Mucosa of stomach (tissue), 1 donor: ENCODE measurements at regions not wholly inside any gene's neighbourhood (a gene's known extent, or its start where the extent isn't known, plus 50 kb on each side); places are given as distances from the start of the nearest gene placed in this dataset.

Experiments used
- H3K27me3 ChIP-seq: one replicate; pipeline ENCODE4 v1.7.0; 2013; ENCODE audit warnings: mild to moderate bottlenecking, low read length; ENCODE audit not compliant: control insufficient read depth, insufficient read depth
- H3K36me3 ChIP-seq: one replicate; pipeline ENCODE4 v1.7.0; 2013; ENCODE audit warnings: low read length; ENCODE audit not compliant: control insufficient read depth, insufficient read depth
- H3K4me1 ChIP-seq: one replicate; pipeline ENCODE4 v1.7.0; 2013; ENCODE audit warnings: mild to moderate bottlenecking, low read length; ENCODE audit not compliant: control insufficient read depth, insufficient read depth
- H3K4me3 ChIP-seq: one replicate; pipeline ENCODE4 v1.7.0; 2013; ENCODE audit warnings: low read length
- H3K9ac ChIP-seq: one replicate; pipeline ENCODE4 v1.7.0; 2013; ENCODE audit warnings: mild to moderate bottlenecking, low read length, moderate library complexity
- H3K9me3 ChIP-seq: one replicate; pipeline ENCODE4 v1.7.0; 2013; ENCODE audit warnings: mild to moderate bottlenecking, low read length, moderate library complexity; ENCODE audit not compliant: control insufficient read depth
- donor health status: Pancreatic carcinoma.

DNA sequence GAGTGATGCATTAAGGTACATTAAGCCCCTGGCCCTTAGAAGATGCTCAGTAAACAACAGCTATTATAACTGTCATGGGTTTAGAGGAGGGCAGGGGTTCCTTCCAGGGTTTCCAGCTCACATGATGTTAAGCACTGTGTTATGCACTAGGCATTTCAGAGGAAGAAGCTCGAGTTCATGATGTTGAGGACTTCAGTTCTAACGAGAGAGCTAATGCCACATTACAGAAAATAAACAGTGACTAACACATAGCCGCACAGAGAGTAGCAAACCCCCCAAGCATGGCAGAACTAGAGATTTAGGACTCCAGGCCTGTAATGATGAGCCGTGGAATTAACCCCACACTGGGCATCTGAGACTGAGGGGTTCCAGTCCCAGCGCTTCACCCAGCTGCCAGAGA is 105.2 kb downstream of the UNC5CL start:
- no peak overlapping the region for H3K9ac ChIP-seq
- no peaks in the 10 kb centered on the region for H3K9me3 ChIP-seq
- no peaks in the 10 kb centered on the region for H3K27me3 ChIP-seq
- H3K36me3 ChIP-seq, result no peaks in the 10 kb centered on the region
- peaks cover 6% of the 10 kb centered on the region for H3K4me1 ChIP-seq
- no peak overlapping the region for H3K4me3 ChIP-seq

DNA sequence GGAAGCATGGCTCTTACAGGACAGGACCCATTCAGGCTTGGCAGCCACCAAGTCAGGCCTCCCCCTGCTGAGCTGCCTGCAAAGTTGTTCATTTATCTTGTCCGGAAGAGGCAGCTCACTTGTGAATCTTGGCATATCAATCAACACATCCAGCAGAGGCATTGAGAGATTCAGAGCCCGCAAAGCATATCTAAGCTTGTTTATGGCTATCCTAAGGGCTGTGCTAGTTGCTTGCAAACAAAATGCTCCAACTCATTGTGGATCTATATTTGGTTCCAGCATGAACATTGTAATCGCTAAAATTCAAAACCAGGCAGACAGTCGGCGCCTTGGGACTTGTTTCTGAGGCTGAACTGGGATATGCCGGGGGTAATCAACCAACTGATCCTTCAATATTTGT is 106.1 kb downstream of the UNC5CL start:
- H3K36me3 ChIP-seq, result no peaks in the 10 kb centered on the region
- H3K27me3 ChIP-seq, result no peaks in the 10 kb centered on the region
- H3K4me1 ChIP-seq, result peaks cover 6% of the 10 kb centered on the region
- no peak overlapping the region for H3K4me3 ChIP-seq
- no peak overlapping the region for H3K9ac ChIP-seq
- no peaks in the 10 kb centered on the region for H3K9me3 ChIP-seq

DNA sequence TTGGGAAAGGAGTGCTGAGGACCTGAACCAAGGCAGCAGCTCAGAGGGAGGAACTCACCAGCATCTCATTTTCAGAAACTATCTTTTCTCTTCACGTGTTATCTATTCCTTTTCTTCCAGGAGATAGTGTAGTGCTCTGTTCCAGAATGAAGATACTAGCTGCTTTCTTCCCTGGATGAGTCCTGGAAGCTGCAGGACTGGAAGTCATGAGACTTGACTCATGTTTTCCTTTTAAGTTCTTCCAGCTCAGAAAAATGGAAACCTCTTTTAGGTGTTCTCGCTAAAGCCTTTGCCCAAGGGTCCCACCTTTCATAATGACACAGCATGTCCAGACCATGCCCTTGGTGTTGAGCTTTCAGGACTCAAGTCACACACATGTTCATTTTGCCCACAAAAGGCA is 106.7 kb downstream of the UNC5CL start:
- Histone ChIP-seq H3K9ac (no peak overlapping the region), H3K36me3 (no peaks in the 10 kb centered on the region), H3K9me3 (no peaks in the 10 kb centered on the region), H3K27me3 (no peaks in the 10 kb centered on the region), H3K4me3 (no peak overlapping the region), H3K4me1 (peaks cover 6% of the 10 kb centered on the region)

DNA sequence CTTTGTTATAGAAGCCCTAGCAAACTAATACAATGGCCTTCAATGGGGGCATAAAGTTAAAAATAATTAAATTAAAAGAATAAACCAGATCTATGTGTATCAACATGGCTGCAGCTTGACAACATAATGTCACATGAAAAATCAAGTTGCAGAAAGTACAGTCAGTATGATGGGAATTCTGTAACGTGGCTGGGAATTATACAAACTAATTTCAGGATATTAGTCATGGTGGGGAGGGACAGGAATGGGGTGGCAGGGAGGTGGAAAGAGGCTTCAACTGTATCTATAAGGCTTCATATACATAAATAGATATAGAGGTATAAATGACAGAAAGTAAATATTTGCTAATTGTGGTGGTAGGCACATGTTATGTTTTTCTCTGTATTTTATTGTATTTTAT is 107.1 kb downstream of the UNC5CL start:
- H3K4me3 ChIP-seq, result no peak overlapping the region
- no peaks in the 10 kb centered on the region for H3K27me3 ChIP-seq
- no peaks in the 10 kb centered on the region for H3K9me3 ChIP-seq
- peaks cover 6% of the 10 kb centered on the region for H3K4me1 ChIP-seq
- H3K36me3 ChIP-seq, result no peaks in the 10 kb centered on the region
- H3K9ac ChIP-seq, result no peak overlapping the region

DNA sequence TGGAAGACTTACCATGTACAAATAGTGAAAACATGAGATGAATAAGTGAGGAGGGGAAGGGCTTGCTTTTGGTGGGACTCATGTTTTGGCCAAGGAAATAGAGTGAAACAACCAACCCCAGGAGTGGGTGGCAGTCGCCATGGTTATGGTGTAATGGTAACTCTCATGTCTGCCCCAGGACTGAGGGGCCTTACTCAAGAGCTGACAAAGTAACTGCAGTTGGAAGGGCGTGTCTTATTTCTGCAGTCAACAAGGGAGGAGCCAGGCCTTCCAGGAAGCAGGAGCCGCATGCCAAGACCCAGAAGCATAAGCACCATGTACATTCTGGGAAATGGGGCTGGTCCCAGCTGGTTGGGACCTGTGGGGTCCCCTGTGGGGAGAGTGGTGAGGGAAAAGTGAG is 108.5 kb downstream of the UNC5CL start:
- Histone ChIP-seq H3K27me3 (no peaks in the 10 kb centered on the region), H3K9me3 (no peaks in the 10 kb centered on the region), H3K4me1 (peaks cover 6% of the 10 kb centered on the region), H3K4me3 (no peak overlapping the region), H3K36me3 (no peaks in the 10 kb centered on the region), H3K9ac (no peak overlapping the region)

DNA sequence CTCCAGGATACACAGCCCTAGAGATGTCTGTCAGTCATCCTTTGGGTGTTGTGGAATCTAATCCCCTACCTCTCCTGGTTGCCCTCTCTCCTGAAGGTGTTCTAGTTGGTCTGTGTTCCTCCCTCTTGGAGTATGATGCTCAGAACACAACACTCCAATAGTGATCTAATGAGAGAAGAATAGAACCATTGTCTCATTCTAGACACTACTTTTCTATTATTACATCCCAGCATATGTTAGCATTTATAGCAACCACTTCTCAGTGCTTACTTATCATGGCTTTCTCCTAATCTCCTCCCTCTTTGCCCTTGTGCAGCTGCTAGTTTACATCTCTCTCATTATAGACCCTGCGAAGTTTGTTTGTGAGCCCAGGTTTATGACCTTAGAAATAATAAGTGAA is 109.0 kb downstream of the UNC5CL start:
- Histone ChIP-seq H3K9me3 (no peaks in the 10 kb centered on the region), H3K9ac (no peak overlapping the region), H3K36me3 (no peaks in the 10 kb centered on the region), H3K4me1 (peaks cover 6% of the 10 kb centered on the region), H3K4me3 (no peak overlapping the region), H3K27me3 (no peaks in the 10 kb centered on the region)

DNA sequence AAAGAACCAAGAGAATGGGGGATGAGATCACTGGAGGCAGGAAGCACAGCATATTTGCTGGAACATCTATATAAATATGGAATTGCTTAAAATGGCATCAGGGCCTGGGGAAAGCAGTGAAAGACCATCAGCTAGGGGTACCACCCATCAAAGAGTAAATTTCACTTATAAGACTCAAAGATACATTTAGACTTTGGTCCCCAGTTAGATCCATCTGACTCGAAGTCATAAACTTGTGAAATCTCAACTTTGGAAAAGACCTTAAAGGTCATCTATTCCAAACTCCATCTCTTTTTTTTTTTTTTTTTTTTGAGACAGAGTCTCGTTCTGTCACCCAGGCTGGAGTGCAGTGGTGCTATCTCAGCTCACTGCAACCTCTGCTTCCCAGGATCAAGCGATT is 109.8 kb downstream of the UNC5CL start:
- H3K36me3 ChIP-seq, result no peaks in the 10 kb centered on the region
- no peak overlapping the region for H3K9ac ChIP-seq
- no peak overlapping the region for H3K4me3 ChIP-seq
- H3K4me1 ChIP-seq, result peaks cover 6% of the 10 kb centered on the region
- H3K9me3 ChIP-seq, result no peaks in the 10 kb centered on the region
- H3K27me3 ChIP-seq, result no peaks in the 10 kb centered on the region

DNA sequence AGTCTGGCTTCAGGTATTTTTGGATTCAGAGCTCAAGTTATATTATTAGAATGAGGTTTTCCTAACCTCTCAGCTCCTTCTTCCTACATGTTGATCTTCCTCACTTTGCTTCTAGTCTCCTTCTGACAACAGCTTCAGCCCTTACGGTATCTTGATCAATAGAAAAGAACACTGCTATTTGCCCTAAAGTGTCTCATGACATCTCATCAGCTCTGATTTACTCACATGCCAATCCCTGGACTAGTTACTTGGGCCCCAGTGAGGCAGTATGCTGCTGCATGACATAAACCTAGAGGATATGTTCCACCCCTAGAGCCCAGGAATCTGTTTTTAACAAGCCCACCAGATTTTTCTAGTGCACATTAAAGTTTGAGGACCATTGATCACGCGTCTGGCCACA is 110.3 kb downstream of the UNC5CL start:
- H3K9ac ChIP-seq, result no peak overlapping the region
- H3K9me3 ChIP-seq, result no peaks in the 10 kb centered on the region
- peaks cover 6% of the 10 kb centered on the region for H3K4me1 ChIP-seq

DNA sequence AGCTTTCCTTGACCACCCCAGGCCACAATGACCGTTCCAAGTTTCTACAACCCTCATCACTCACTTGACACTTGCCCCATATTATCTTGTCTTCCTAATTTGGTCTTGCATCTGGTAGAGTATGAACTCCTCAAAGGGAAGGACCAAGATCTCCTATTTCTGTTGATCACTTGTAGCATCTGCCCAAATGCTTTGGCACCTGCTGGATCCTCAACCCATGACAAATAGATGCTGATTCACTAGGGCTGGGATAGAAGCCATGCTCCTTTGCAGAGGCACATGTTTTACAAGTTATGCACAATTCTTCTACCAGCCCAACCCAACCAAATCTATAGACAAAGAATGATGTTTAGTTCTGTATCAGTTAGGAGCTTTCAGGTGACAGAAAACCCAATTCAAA is 110.7 kb downstream of the UNC5CL start:
- Histone ChIP-seq H3K9me3 (no peaks in the 10 kb centered on the region), H3K9ac (no peak overlapping the region), H3K36me3 (no peaks in the 10 kb centered on the region), H3K4me3 (no peak overlapping the region), H3K27me3 (no peaks in the 10 kb centered on the region), H3K4me1 (peaks cover 6% of the 10 kb centered on the region)

More for the DNA sequence above, 110.3 kb downstream of the UNC5CL start:
- no peaks in the 10 kb centered on the region for H3K36me3 ChIP-seq
- no peaks in the 10 kb centered on the region for H3K27me3 ChIP-seq
- no peak overlapping the region for H3K4me3 ChIP-seq

DNA sequence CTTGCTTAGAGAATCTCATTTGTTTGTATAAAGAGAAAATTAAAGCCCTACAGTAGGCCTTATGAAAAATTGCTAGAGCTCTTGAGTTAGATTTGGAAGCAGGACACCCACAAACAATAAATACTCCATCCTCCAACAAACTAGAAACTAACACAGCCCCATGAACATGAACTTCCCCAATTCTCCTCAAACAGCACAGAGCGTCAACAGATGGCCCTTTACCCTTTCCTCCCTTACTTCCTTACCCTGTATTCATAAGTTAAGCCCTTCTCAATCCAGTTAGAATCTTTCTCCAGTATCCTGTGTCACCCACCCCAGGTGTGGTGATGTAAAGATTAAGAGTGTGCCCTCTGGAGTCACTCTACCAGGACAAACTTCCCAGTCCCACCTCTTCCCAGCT is 113.7 kb downstream of the UNC5CL start:
- Histone ChIP-seq H3K9ac (no peak overlapping the region), H3K9me3 (no peaks in the 10 kb centered on the region), H3K4me3 (no peak overlapping the region), H3K36me3 (no peaks in the 10 kb centered on the region), H3K27me3 (no peaks in the 10 kb centered on the region), H3K4me1 (peaks cover under 1% of the 10 kb centered on the region)

DNA sequence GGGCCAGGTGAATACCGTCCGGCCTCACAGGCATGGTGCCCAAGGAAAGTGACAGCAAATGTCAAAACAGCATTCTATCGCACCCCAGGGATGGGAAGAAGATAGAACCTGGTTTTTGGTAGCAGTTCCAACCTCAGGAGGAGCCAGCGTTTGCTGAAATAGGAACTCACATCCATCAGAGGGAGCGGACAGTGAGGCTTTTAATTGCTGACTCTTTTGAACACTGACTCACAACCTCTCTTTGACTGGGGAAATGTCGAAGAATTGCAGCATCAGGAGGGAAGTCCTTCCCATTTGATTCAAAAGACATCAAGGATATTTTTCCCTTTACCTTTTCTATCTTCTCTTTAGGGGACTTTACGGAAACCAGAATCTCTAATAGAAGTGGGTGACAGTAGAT is 114.2 kb downstream of the UNC5CL start:
- Histone ChIP-seq H3K27me3 (no peaks in the 10 kb centered on the region), H3K9me3 (no peaks in the 10 kb centered on the region), H3K4me3 (no peak overlapping the region), H3K4me1 (no peaks in the 10 kb centered on the region), H3K36me3 (no peaks in the 10 kb centered on the region), H3K9ac (no peak overlapping the region)

DNA sequence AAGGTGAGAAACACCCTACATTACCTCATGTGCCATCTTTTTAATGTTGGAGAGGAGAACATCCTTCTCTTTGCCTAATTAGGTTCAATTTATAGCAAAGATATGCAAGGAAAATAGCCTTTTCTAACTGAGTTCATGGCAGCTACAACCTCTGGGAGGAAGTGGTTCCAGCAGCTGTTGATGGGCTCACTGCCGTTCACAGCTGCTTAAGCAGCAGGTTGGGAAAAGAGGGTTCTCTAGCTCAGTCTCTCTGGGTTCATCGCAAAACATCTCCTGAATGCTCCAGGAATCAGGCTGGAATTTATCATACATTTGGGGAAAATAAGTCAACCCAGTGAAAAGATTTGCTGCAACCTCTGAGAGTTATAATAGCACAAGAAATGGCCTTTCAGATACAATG is 115.1 kb downstream of the UNC5CL start:
- Histone ChIP-seq H3K36me3 (no peaks in the 10 kb centered on the region), H3K9ac (no peak overlapping the region), H3K9me3 (no peaks in the 10 kb centered on the region), H3K4me1 (no peaks in the 10 kb centered on the region), H3K4me3 (no peak overlapping the region), H3K27me3 (no peaks in the 10 kb centered on the region)

DNA sequence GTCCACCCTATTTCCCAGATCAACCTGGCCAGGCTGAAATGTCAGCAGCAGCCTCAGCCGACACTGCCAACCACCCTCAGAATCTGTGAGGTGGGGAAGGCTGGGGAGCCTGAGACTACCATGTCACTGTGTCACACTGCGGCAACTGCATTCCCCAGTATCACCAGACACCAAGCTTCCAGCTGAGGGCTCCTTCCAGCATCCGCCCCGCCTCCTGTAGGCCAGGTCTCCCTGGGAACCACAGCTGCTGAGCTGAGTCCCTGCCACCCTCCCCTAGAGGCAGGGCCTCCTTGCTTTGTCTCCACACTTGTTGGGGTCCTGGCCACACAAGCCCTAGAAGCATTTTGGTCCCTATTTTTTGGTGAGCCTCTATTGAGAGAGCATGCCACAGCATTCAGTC is 115.7 kb downstream of the UNC5CL start:
- Histone ChIP-seq H3K9ac (no peak overlapping the region), H3K4me1 (no peaks in the 10 kb centered on the region), H3K4me3 (no peak overlapping the region), H3K27me3 (no peaks in the 10 kb centered on the region), H3K36me3 (no peaks in the 10 kb centered on the region), H3K9me3 (no peaks in the 10 kb centered on the region)
